GM23338 (cell line): ENCODE measurements at regions not wholly inside any gene's neighbourhood (a gene's known extent, or its start where the extent isn't known, plus 50 kb on each side); places are given as distances from the start of the nearest gene placed in this dataset.

ENCODE experiments used
- ATAC-seq: fragments of 200-7000 bp; cut with Tn5 transposase; 3 replicates; pipeline ENCODE4 v1.9.1; 2020
- DNase-seq: peaks from one replicate; pipeline ENCODE4 v3.0.0-alpha.2; 2015; ENCODE audit warnings: low spot score
- H2AFZ ChIP-seq: fragments of 200-600 bp; sonication (generic); 2 replicates; pipeline ENCODE4 v1.8.0; 2016; ENCODE audit warnings: antibody characterized with exemption, mild to moderate bottlenecking, moderate library complexity
- H3F3A ChIP-seq: fragments of 200-600 bp; sonication (generic); replicated peaks from 2 replicates; pipeline ENCODE4 v1.8.0; 2017; ENCODE audit warnings: antibody characterized with exemption, mixed run types, low read depth
- H3K27ac ChIP-seq: fragments of 200-600 bp; sonication (generic); 2 replicates; pipeline ENCODE4 v1.6.1; 2016; ENCODE audit warnings: low read depth
- H3K27me3 ChIP-seq: fragments of 200-600 bp; sonication (generic); 2 replicates; pipeline ENCODE4 v1.8.0; 2016; ENCODE audit warnings: mild to moderate bottlenecking, mixed run types, moderate library complexity; ENCODE audit not compliant: insufficient read depth
- H3K36me3 ChIP-seq: fragments of 200-600 bp; sonication (generic); 2 replicates; pipeline ENCODE4 v1.8.0; 2016; ENCODE audit warnings: mild to moderate bottlenecking; ENCODE audit not compliant: insufficient read depth
- H3K4me1 ChIP-seq: fragments of 200-600 bp; sonication (generic); 2 replicates; pipeline ENCODE4 v1.8.0; 2016; ENCODE audit warnings: mild to moderate bottlenecking, moderate library complexity; ENCODE audit not compliant: insufficient read depth
- H3K4me2 ChIP-seq: fragments of 200-600 bp; sonication (generic); 2 replicates; pipeline ENCODE4 v1.7.1; 2017; ENCODE audit warnings: mixed run types
- H3K4me3 ChIP-seq: fragments of 200-600 bp; sonication (generic); 2 replicates; pipeline ENCODE4 v1.6.1; 2016; ENCODE audit warnings: mixed run types
- H3K79me2 ChIP-seq: fragments of 200-600 bp; sonication (generic); replicated peaks from 2 replicates; pipeline ENCODE4 v1.8.0; 2017; ENCODE audit warnings: mild to moderate bottlenecking; ENCODE audit not compliant: insufficient read depth
- H3K9me2 ChIP-seq: fragments of 200-600 bp; sonication (generic); 2 replicates; pipeline ENCODE4 v1.8.0; 2017; ENCODE audit not compliant: insufficient read depth
- H4K20me1 ChIP-seq: fragments of 200-600 bp; sonication (generic); replicated peaks from 2 replicates; pipeline ENCODE4 v1.8.0; 2017; ENCODE audit warnings: mild to moderate bottlenecking; ENCODE audit not compliant: insufficient read depth
- H3K27ac Mint-ChIP-seq: 2 replicates; pipeline ENCODE4 v1.8.0; 2020; ENCODE audit warnings: inconsistent platforms, mild to moderate bottlenecking, moderate library complexity, mixed read lengths
- H3K27me3 Mint-ChIP-seq: 3 replicates; pipeline ENCODE4 v1.8.0; 2022; ENCODE audit warnings: low read depth, mild to moderate bottlenecking, moderate library complexity, mixed read lengths, inconsistent platforms; ENCODE audit not compliant: insufficient read depth, poor library complexity
- H3K36me3 Mint-ChIP-seq: 3 replicates; pipeline ENCODE4 v1.8.0; 2021; ENCODE audit warnings: low read depth, mild to moderate bottlenecking, inconsistent platforms, moderate library complexity, mixed read lengths
- H3K4me1 Mint-ChIP-seq: 3 replicates; pipeline ENCODE4 v1.8.0; 2020; ENCODE audit warnings: mild to moderate bottlenecking, inconsistent platforms, mixed read lengths
- H3K4me3 Mint-ChIP-seq: 3 replicates; pipeline ENCODE4 v1.8.0; 2021; ENCODE audit warnings: moderate library complexity, mild to moderate bottlenecking, inconsistent platforms, mixed read lengths
- H3K9me3 Mint-ChIP-seq: 3 replicates; pipeline ENCODE4 v1.8.0; 2020; ENCODE audit warnings: moderate library complexity, mild to moderate bottlenecking, inconsistent platforms, mixed read lengths
- EZH2 ChIP-seq: fragments of 200-600 bp; sonication (generic); IDR thresholded peaks from one replicate; pipeline ENCODE4 v1.8.0; 2017; ENCODE audit warnings: antibody characterized with exemption, mild to moderate bottlenecking, low read depth; ENCODE audit not compliant: unreplicated experiment
- EZH2phosphoT487 ChIP-seq: fragments of 200-600 bp; sonication (generic); IDR thresholded peaks from one replicate; pipeline ENCODE4 v1.8.1; 2018; ENCODE audit warnings: antibody characterized with exemption; ENCODE audit not compliant: unreplicated experiment
- NANOG ChIP-seq: IDR thresholded peaks from 2 replicates; pipeline ENCODE4 v1.6.1; 2016; ENCODE audit warnings: antibody characterized with exemption, borderline replicate concordance
- POLR2AphosphoS5 ChIP-seq: IDR thresholded peaks from 2 replicates; pipeline ENCODE4 v1.6.1; 2016; ENCODE audit warnings: antibody characterized with exemption, low read depth
- STAT1 ChIP-seq: IDR thresholded peaks from one replicate; pipeline ENCODE4 v1.6.1; 2016; ENCODE audit warnings: antibody characterized with exemption; ENCODE audit not compliant: unreplicated experiment
- ZNF331 ChIP-seq: fragments of 250-450 bp; sonication (Bioruptor Pico); IDR thresholded peaks from 2 replicates; pipeline ENCODE4 v1.5.0; 2020; ENCODE audit warnings: low read depth, mild to moderate bottlenecking, moderate library complexity
- TF ChIP-seq, protein P1 (sequence below): IDR thresholded peaks from one replicate; pipeline ENCODE4 v1.6.1; 2018; ENCODE audit warnings: antibody characterized with exemption; ENCODE audit not compliant: unreplicated experiment
- TF ChIP-seq, protein P2 (sequence below): fragments of 250-450 bp; sonication (Bioruptor Pico); IDR thresholded peaks from 2 replicates; pipeline ENCODE4 v1.5.0; 2020; ENCODE audit warnings: mild to moderate bottlenecking, moderate library complexity
- TF ChIP-seq, protein P3 (sequence below), 2 experiments: fragments of 200-600 bp in 1 of 2; sonication (generic) in 1 of 2; conservative IDR thresholded peaks; 2 replicates each; pipeline versions ENCODE4 v1.5.1 to v1.6.1; 2016 to 2017; ENCODE audit warnings: antibody characterized with exemption in 2 of 2, low read depth in 2 of 2, mild to moderate bottlenecking in 2 of 2, moderate library complexity in 1 of 2
- TF ChIP-seq, protein P4 (sequence below): IDR thresholded peaks from 2 replicates; pipeline ENCODE4 v1.6.1; 2016; ENCODE audit warnings: antibody characterized with exemption

DNA sequence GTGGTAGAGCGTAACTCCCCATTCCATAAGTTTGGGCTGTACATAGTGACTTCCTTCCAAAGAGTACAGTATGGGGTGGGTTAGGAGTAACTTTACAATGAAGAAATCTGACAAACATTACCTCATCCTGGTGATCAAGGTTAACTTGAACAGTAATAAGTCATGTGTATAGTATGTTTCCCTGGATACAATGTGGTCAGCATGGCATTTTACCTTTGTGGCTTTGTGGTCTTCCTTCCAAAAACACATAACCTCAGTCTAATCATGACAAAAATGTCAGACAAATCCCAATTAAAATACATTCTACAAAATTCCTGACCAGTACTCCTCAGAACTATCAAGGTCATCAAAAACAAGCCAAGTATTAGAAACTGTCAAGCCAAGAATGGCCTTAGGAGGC is 225.1 kb downstream of the UBE3D start:
- H3K4me3 ChIP-seq = no peak overlapping the region
- no peak overlapping the region for H2AFZ ChIP-seq
- Mint-ChIP-seq H3K36me3 (no peaks in the 10 kb centered on the region), H3K4me3 (no peak overlapping the region), H3K27me3 (peaks cover 2% of the 10 kb centered on the region), H3K9me3 (no peaks in the 10 kb centered on the region), H3K4me1 (peaks cover 8% of the 10 kb centered on the region), H3K27ac (no peak overlapping the region)
- H3K4me2 ChIP-seq = no peak overlapping the region
- H3K27me3 ChIP-seq = no peaks in the 10 kb centered on the region
- H3F3A ChIP-seq = no peaks in the 10 kb centered on the region
- H3K36me3 ChIP-seq = no peaks in the 10 kb centered on the region
- DNase-seq (no peak), ATAC-seq (no peak)
- H3K4me1 ChIP-seq = 0 out of 2 replicates have a peak, but pooled peaks cover under 1% of the 10 kb centered on the region
- H3K79me2 ChIP-seq = no peaks in the 10 kb centered on the region
- no peaks in the 10 kb centered on the region for H4K20me1 ChIP-seq
- H3K9me2 ChIP-seq = peaks cover 5% of the 10 kb centered on the region
- TF ChIP-seq, protein P1, sequence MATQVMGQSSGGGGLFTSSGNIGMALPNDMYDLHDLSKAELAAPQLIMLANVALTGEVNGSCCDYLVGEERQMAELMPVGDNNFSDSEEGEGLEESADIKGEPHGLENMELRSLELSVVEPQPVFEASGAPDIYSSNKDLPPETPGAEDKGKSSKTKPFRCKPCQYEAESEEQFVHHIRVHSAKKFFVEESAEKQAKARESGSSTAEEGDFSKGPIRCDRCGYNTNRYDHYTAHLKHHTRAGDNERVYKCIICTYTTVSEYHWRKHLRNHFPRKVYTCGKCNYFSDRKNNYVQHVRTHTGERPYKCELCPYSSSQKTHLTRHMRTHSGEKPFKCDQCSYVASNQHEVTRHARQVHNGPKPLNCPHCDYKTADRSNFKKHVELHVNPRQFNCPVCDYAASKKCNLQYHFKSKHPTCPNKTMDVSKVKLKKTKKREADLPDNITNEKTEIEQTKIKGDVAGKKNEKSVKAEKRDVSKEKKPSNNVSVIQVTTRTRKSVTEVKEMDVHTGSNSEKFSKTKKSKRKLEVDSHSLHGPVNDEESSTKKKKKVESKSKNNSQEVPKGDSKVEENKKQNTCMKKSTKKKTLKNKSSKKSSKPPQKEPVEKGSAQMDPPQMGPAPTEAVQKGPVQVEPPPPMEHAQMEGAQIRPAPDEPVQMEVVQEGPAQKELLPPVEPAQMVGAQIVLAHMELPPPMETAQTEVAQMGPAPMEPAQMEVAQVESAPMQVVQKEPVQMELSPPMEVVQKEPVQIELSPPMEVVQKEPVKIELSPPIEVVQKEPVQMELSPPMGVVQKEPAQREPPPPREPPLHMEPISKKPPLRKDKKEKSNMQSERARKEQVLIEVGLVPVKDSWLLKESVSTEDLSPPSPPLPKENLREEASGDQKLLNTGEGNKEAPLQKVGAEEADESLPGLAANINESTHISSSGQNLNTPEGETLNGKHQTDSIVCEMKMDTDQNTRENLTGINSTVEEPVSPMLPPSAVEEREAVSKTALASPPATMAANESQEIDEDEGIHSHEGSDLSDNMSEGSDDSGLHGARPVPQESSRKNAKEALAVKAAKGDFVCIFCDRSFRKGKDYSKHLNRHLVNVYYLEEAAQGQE = no peak
- TF ChIP-seq, protein P2, sequence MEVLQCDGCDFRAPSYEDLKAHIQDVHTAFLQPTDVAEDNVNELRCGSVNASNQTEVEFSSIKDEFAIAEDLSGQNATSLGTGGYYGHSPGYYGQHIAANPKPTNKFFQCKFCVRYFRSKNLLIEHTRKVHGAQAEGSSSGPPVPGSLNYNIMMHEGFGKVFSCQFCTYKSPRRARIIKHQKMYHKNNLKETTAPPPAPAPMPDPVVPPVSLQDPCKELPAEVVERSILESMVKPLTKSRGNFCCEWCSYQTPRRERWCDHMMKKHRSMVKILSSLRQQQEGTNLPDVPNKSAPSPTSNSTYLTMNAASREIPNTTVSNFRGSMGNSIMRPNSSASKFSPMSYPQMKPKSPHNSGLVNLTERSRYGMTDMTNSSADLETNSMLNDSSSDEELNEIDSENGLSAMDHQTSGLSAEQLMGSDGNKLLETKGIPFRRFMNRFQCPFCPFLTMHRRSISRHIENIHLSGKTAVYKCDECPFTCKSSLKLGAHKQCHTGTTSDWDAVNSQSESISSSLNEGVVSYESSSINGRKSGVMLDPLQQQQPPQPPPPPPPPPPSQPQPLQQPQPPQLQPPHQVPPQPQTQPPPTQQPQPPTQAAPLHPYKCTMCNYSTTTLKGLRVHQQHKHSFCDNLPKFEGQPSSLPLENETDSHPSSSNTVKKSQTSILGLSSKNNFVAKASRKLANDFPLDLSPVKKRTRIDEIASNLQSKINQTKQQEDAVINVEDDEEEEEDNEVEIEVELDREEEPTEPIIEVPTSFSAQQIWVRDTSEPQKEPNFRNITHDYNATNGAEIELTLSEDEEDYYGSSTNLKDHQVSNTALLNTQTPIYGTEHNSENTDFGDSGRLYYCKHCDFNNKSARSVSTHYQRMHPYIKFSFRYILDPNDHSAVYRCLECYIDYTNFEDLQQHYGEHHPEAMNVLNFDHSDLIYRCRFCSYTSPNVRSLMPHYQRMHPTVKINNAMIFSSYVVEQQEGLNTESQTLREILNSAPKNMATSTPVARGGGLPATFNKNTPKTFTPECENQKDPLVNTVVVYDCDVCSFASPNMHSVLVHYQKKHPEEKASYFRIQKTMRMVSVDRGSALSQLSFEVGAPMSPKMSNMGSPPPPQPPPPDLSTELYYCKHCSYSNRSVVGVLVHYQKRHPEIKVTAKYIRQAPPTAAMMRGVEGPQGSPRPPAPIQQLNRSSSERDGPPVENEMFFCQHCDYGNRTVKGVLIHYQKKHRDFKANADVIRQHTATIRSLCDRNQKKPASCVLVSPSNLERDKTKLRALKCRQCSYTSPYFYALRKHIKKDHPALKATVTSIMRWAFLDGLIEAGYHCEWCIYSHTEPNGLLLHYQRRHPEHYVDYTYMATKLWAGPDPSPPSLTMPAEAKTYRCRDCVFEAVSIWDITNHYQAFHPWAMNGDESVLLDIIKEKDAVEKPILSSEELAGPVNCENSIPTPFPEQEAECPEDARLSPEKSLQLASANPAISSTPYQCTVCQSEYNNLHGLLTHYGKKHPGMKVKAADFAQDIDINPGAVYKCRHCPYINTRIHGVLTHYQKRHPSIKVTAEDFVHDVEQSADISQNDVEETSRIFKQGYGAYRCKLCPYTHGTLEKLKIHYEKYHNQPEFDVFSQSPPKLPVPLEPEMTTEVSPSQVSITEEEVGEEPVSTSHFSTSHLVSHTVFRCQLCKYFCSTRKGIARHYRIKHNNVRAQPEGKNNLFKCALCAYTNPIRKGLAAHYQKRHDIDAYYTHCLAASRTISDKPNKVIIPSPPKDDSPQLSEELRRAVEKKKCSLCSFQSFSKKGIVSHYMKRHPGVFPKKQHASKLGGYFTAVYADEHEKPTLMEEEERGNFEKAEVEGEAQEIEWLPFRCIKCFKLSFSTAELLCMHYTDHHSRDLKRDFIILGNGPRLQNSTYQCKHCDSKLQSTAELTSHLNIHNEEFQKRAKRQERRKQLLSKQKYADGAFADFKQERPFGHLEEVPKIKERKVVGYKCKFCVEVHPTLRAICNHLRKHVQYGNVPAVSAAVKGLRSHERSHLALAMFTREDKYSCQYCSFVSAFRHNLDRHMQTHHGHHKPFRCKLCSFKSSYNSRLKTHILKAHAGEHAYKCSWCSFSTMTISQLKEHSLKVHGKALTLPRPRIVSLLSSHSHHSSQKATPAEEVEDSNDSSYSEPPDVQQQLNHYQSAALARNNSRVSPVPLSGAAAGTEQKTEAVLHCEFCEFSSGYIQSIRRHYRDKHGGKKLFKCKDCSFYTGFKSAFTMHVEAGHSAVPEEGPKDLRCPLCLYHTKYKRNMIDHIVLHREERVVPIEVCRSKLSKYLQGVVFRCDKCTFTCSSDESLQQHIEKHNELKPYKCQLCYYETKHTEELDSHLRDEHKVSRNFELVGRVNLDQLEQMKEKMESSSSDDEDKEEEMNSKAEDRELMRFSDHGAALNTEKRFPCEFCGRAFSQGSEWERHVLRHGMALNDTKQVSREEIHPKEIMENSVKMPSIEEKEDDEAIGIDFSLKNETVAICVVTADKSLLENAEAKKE (CRISPR knock-in tag) = no peak
- no peak for TF ChIP-seq ZNF331 (CRISPR knock-in tag)
- no peak for TF ChIP-seq EZH2
- TF ChIP-seq, protein P3, sequence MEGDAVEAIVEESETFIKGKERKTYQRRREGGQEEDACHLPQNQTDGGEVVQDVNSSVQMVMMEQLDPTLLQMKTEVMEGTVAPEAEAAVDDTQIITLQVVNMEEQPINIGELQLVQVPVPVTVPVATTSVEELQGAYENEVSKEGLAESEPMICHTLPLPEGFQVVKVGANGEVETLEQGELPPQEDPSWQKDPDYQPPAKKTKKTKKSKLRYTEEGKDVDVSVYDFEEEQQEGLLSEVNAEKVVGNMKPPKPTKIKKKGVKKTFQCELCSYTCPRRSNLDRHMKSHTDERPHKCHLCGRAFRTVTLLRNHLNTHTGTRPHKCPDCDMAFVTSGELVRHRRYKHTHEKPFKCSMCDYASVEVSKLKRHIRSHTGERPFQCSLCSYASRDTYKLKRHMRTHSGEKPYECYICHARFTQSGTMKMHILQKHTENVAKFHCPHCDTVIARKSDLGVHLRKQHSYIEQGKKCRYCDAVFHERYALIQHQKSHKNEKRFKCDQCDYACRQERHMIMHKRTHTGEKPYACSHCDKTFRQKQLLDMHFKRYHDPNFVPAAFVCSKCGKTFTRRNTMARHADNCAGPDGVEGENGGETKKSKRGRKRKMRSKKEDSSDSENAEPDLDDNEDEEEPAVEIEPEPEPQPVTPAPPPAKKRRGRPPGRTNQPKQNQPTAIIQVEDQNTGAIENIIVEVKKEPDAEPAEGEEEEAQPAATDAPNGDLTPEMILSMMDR (conservative IDR thresholded peaks at IDR 0.05; ENCODE audit: low read depth in 2 of 2) = no peak
- no peak for TF ChIP-seq EZH2phosphoT487
- no peak for TF ChIP-seq STAT1
- no peak for TF ChIP-seq POLR2AphosphoS5
- no peak for TF ChIP-seq NANOG
- TF ChIP-seq, protein P4, sequence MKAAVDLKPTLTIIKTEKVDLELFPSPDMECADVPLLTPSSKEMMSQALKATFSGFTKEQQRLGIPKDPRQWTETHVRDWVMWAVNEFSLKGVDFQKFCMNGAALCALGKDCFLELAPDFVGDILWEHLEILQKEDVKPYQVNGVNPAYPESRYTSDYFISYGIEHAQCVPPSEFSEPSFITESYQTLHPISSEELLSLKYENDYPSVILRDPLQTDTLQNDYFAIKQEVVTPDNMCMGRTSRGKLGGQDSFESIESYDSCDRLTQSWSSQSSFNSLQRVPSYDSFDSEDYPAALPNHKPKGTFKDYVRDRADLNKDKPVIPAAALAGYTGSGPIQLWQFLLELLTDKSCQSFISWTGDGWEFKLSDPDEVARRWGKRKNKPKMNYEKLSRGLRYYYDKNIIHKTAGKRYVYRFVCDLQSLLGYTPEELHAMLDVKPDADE = no peak
- no peak overlapping the region for H3K27ac ChIP-seq
